ENCODE measurements at regions not wholly inside any gene's neighbourhood (a gene's known extent, or its start where the extent isn't known, plus 50 kb on each side); places are given as distances from the start of the nearest gene placed in this dataset.

- TF ChIP-seq CTCF (IDR thresholded peaks at IDR 0.05), result no peak
- no peak for TF ChIP-seq POLR2A (IDR thresholded peaks at IDR 0.05)
These were observed 848.0 kb downstream of the DACH1 start for GRCh38 chr13:71018995-71019394.
